NCI-H524 (cell line): ENCODE measurements at regions not wholly inside any gene's neighbourhood (a gene's known extent, or its start where the extent isn't known, plus 50 kb on each side); places are given as distances from the start of the nearest gene placed in this dataset.

Experiments
- DNase-seq, 2 experiments: peaks; one replicate each; lab custom pipeline; 2025; lab: John Stamatoyannopoulos, UW

GRCh38 chr12:48286665-48287064 lies 64.1 kb downstream of the ZNF641 start:
- DNase-seq, result no peak

DNA sequence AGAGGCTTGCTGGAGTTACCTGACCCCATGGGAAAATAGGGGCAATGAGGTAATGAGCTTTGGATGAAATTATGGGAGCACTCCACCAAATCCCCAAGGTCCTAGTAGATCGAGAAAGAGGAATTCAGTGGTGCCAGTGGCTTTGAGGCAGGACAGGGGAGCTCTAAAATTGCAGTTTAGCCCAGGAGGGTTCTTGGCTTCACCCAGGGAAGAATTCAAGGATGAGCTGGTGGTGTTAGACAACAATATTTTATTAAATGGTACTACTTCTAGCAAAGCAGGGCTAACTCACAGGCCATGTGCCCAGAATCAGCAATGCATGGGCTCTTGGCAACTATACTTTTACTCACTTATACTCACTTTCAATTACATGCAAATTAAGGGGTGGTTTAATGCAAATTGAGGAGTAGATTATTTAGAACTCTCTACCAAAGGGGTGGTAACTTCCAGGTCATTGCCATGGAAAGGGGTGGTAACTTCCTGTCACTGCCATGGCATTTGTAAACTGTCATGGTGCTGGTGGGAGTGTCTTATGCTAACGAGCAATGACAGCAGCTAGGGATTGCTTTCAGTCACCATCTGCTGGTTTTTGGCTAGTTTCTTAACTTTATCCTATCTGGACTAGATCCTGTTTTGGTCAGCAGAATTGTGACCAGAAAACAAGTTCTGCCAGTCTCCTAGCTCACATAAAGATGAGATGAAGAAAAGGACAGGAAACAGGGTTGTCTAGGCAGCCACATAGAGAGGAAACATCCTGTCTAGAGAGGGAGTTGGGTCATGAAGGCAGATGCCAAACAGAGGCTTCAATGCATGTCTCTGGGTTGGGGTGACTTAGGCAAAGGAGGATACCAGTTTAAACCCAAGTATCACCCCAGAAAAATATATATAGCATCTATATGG lies 64.7 kb downstream of the ZNF641 start:
- DNase-seq, result peak in 1 of 2 experiments; percentile 12

DNA sequence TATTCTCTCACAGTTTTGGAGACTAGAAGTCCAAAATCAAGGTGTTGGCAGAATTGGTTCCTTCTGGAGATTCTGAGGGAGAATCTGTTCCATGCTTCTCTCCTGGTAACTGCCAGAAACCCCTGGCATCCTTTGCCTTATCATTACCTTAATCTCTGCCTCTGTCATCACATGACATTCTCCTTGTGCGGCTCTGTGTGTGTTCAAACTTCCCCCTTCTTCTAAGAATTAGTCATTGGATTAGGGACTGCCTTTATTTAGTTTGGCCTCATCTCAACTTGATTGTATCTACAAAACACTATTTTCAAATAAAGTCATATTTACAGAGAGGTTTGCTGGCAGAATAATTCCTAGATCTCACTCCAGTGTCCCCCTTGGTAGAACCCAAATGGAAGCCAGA lies 68.9 kb downstream of the ZNF641 start:
- DNase-seq, result no peak

DNA sequence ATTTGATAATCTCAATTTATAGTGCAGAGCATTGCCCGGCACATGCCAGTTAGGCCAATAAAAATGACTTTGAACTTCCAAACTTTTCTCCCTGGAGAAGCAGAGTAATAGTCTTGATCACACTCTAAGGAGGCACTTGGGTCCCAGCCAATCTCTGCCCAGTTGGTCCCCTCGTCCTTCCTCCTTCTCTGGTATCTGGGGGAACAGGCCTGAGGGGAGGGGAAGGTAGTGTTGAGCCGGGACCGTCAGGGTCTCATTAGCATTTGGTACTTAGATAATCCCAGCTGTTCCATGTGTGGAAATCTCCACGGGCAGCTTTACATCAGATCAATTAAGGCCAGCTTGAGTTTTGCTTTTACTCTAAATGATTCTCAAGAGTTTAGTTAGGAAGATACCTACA lies 70.1 kb downstream of the ZNF641 start:
- DNase-seq, result peak in 1 of 2 experiments; percentile 39

DNA sequence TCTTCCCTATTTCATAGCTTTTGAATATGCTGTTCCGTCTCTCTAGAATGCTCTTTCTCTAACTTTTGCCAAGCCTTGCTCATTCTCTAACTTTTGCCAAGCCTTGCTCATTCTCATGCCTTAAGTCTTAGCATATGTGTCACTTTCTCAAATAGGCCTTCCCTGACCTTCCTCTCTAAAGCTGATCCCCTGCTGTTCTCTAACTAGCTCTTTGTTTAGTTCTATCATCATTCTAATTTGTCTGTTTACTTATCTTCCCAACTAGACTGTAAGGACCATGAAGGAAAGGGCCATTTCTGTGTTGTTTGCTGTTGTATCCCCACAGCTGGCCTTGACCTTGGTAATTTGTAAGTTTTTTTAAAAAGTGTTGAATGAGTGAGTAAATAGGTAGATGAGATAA lies 71.1 kb downstream of the ZNF641 start:
- DNase-seq, result no peak

- DNase-seq, result no peak
Observed at GRCh38 chr12:48279101-48279500, 71.6 kb downstream of the ZNF641 start.

DNA sequence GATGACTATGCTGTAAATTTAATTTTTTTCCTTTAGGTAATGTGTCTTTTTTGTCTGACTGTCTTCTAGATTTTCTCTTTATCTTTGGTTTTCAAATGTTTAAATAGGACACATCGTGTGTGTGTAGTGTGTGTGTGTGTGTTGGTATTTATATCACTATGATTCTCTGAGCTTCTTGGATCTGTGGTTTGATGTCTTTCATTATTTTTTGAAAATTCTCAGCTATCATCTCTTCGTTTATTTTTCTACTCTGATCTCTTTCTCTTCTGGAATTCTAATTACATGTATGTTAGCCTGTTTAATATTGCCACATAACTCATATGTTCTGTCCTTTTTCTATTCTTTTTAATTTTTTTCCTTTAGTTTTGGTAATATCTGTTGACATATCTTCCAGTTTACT lies 73.5 kb upstream of the OR10AD1 start:
- DNase-seq, result no peak

DNA sequence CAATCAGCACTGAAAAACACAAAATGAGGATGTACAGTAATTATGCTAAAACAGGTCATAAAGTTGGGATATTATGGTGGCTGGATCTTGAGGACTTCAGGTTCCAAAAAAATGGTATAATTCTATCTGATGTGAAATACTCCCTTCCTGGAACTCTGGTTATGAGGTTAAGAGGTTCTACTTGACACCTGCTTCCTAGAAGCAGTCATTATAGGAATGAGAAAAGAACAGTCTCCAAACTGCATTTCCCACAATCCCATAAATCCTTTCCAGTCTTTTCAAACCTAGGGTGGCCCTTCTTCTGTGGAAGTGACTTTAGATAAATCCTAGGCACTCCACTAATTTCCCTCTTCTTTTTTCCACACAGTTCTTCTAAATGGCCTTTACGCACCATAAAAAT lies 63.7 kb upstream of the OR10AD1 start:
- DNase-seq, result no peak

DNA sequence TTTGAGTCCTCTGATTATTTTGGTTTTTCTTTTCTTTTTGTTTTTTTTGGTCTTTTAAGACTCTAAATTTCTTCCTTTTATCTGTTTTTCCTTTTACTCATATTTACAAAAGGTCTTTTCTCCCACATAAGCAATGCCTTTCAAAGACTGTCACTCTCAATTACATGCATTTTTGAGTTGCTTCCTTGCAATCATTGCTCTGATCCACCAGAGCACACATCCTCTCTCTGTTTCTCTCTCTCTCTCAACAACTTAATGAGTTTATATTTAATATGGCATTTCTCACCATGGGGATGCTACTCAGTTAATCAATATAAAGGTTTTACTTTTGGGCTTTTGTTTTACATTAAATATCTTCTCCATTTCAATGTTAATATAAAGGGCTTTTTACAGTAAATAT lies 62.7 kb upstream of the OR10AD1 start:
- no peak for DNase-seq

- DNase-seq, result no peak
Observed at GRCh38 chr12:48263617-48264016, 60.5 kb upstream of the OR10AD1 start.

DNA sequence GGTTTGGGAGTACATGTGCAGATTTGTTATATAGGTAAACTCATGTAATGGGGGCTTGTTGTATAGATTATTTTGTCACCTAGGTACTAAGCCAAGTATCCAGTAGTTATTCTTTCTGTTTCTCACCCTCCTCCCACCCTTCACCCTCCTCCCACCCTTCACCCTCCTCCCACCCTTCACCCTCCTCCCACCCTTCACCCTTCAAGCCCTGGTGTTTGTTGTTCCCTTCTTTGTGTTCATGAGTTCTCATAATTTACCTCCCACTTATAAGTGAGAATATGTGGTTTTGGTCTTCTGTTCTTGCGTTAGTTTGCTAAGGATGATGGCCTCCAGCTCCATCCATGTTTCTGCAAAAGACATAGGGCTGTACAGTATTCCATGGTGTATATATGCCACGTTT lies 58.7 kb upstream of the OR10AD1 start:
- no peak for DNase-seq
